Keratinocyte (primary cell): ENCODE measurements at regions not wholly inside any gene's neighbourhood (a gene's known extent, or its start where the extent isn't known, plus 50 kb on each side); places are given as distances from the start of the nearest gene placed in this dataset.

Experiments used
- CTCF ChIP-seq, 3 experiments: IDR thresholded peaks in 1 of 3; conservative IDR thresholded peaks in 1 of 3; optimal IDR thresholded peaks in 1 of 3; 2 replicates in 2 of 3; 3 replicates in 1 of 3; pipeline versions ENCODE3 to v1.5.1; 2011; ENCODE audit warnings: low read length in 3 of 3, mild to moderate bottlenecking in 3 of 3, moderate library complexity in 2 of 3, control low read depth in 1 of 3, inconsistent platforms in 1 of 3; ENCODE audit not compliant: insufficient read depth in 2 of 3; ENCODE audit errors: extremely low read depth in 1 of 3
- EZH2 ChIP-seq: IDR thresholded peaks from one replicate; pipeline ENCODE4 v1.6.1; 2012; ENCODE audit warnings: inconsistent platforms, mild to moderate bottlenecking, low read length, moderate library complexity

GRCh38 chr16:54647216-54647615 is 283.4 kb upstream of the IRX5 start:
- TF ChIP-seq CTCF (optimal IDR thresholded peaks at IDR 0.05 in 1 of 3, IDR thresholded peaks at IDR 0.05 in 1 of 3, conservative IDR thresholded peaks at IDR 0.05 in 1 of 3; ENCODE audit: extremely low read depth in 1 of 3, insufficient read depth in 2 of 3, low read length in 3 of 3), result no peak
- no peak for TF ChIP-seq EZH2
